HL-60 (cell line): ENCODE measurements at regions not wholly inside any gene's neighbourhood (a gene's known extent, or its start where the extent isn't known, plus 50 kb on each side); places are given as distances from the start of the nearest gene placed in this dataset.

ENCODE experiments used
- GABPA ChIP-seq: IDR thresholded peaks from 2 replicates; pipeline ENCODE4 v1.6.1; 2012; ENCODE audit warnings: low read depth
- TF ChIP-seq, protein P1 (sequence below): IDR thresholded peaks from one replicate; pipeline ENCODE4 v1.5.1; 2011; ENCODE audit warnings: low read length, control low read depth, inconsistent platforms; ENCODE audit not compliant: insufficient read depth
- TF ChIP-seq, protein P2 (sequence below): IDR thresholded peaks from 2 replicates; pipeline ENCODE4 v1.6.1; 2012; ENCODE audit warnings: low read depth; ENCODE audit not compliant: insufficient replicate concordance

DNA sequence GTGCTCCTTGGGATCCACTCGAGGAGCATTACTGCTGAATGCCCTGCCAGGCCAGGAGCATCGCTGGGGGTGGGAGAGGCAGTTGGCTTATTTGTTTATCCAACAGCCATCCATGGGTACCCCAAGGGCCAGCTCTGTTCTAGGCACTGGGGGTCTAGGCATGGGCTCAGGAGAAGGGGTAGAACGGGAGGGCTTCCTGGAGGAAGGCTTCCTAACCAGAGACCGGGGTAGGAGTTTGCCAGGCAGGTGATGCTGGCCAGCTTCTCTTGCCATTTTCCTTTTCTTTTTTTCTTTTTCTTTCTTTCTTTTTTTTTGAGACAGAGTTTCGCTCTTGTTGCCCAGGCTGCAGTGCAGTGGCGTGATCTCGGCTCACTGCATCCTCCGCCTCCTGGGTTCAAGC is 241.0 kb downstream of the SEC14L1 start:
- TF ChIP-seq, protein P1, sequence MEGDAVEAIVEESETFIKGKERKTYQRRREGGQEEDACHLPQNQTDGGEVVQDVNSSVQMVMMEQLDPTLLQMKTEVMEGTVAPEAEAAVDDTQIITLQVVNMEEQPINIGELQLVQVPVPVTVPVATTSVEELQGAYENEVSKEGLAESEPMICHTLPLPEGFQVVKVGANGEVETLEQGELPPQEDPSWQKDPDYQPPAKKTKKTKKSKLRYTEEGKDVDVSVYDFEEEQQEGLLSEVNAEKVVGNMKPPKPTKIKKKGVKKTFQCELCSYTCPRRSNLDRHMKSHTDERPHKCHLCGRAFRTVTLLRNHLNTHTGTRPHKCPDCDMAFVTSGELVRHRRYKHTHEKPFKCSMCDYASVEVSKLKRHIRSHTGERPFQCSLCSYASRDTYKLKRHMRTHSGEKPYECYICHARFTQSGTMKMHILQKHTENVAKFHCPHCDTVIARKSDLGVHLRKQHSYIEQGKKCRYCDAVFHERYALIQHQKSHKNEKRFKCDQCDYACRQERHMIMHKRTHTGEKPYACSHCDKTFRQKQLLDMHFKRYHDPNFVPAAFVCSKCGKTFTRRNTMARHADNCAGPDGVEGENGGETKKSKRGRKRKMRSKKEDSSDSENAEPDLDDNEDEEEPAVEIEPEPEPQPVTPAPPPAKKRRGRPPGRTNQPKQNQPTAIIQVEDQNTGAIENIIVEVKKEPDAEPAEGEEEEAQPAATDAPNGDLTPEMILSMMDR: no peak
- TF ChIP-seq GABPA: no peak
- TF ChIP-seq, protein P2, sequence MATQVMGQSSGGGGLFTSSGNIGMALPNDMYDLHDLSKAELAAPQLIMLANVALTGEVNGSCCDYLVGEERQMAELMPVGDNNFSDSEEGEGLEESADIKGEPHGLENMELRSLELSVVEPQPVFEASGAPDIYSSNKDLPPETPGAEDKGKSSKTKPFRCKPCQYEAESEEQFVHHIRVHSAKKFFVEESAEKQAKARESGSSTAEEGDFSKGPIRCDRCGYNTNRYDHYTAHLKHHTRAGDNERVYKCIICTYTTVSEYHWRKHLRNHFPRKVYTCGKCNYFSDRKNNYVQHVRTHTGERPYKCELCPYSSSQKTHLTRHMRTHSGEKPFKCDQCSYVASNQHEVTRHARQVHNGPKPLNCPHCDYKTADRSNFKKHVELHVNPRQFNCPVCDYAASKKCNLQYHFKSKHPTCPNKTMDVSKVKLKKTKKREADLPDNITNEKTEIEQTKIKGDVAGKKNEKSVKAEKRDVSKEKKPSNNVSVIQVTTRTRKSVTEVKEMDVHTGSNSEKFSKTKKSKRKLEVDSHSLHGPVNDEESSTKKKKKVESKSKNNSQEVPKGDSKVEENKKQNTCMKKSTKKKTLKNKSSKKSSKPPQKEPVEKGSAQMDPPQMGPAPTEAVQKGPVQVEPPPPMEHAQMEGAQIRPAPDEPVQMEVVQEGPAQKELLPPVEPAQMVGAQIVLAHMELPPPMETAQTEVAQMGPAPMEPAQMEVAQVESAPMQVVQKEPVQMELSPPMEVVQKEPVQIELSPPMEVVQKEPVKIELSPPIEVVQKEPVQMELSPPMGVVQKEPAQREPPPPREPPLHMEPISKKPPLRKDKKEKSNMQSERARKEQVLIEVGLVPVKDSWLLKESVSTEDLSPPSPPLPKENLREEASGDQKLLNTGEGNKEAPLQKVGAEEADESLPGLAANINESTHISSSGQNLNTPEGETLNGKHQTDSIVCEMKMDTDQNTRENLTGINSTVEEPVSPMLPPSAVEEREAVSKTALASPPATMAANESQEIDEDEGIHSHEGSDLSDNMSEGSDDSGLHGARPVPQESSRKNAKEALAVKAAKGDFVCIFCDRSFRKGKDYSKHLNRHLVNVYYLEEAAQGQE: no peak
